SJCRH30 (cell line): ENCODE measurements at regions not wholly inside any gene's neighbourhood (a gene's known extent, or its start where the extent isn't known, plus 50 kb on each side); places are given as distances from the start of the nearest gene placed in this dataset.

ENCODE experiments used
- DNase-seq, 2 experiments: peaks; one replicate each; pipeline ENCODE4 v3.0.0-alpha.2; 2015 to 2020
- H3K27ac ChIP-seq: fragments of 250-450 bp; sonication (Bioruptor Pico); 2 replicates; pipeline ENCODE4 v1.5.1; 2020; ENCODE audit warnings: mild to moderate bottlenecking, moderate library complexity
- H3K27me3 ChIP-seq: fragments of 250-450 bp; sonication (Bioruptor Pico); 2 replicates; pipeline ENCODE4 v1.5.1; 2020; ENCODE audit warnings: mild to moderate bottlenecking, moderate library complexity
- H3K36me3 ChIP-seq: fragments of 250-450 bp; sonication (Bioruptor Pico); 2 replicates; pipeline ENCODE4 v1.5.1; 2020; ENCODE audit warnings: mild to moderate bottlenecking, moderate library complexity
- H3K4me1 ChIP-seq: fragments of 250-450 bp; sonication (Bioruptor Pico); 2 replicates; pipeline ENCODE4 v1.5.1; 2020; ENCODE audit warnings: mild to moderate bottlenecking, moderate library complexity
- H3K4me3 ChIP-seq: fragments of 250-450 bp; sonication (Bioruptor Pico); 2 replicates; pipeline ENCODE4 v1.5.1; 2020; ENCODE audit warnings: mild to moderate bottlenecking, moderate library complexity
- H3K9me3 ChIP-seq: fragments of 250-450 bp; sonication (Bioruptor Pico); replicated peaks from 2 replicates; pipeline ENCODE4 v1.5.1; 2020; ENCODE audit warnings: mild to moderate bottlenecking, moderate library complexity

DNA sequence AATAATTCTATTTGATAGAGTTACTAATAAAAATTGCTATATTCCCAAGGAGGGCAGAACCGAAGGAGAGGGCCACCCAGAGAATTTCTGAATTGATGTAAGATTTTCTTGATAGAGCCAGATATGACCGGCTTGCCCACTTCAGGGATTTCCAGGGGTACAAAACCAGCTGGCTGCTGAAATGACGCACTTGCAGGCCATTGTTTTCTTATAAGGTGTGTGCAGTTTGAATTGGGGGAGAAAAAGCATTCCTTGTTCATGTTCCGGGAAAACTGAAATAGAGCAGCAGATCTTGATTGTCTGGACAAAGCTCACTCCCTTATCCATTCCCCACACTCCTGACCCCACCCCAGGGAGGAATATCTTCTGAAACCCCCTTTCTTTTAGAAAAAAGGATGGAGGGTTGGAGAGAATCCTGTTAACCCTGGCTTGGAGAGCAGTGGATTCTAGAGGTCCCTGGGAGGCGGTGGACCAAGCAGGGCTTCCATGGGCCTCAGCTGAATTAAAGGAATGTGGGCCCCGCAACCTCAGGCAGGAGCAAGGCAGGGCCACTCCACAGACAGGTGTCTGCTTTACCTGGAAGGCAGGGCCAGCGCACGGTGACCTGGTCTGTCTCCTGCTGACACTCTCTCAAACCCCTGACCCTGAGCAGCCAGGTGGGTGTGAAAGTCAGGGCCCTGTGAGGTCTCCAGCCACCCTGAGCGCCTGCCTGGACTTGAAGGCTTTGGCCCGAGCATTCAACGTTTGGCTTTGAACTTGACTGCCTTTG lies 96.4 kb downstream of the TMEM170B start:
- no peak for DNase-seq
- Histone ChIP-seq H3K9me3 (no peaks in the 10 kb centered on the region), H3K27me3 (no peaks in the 10 kb centered on the region), H3K36me3 (no peaks in the 10 kb centered on the region), H3K4me1 (peaks cover 3% of the 10 kb centered on the region; the same call in 1 of the 2 replicates), H3K27ac (no peak overlapping the region), H3K4me3 (no peak overlapping the region)

DNA sequence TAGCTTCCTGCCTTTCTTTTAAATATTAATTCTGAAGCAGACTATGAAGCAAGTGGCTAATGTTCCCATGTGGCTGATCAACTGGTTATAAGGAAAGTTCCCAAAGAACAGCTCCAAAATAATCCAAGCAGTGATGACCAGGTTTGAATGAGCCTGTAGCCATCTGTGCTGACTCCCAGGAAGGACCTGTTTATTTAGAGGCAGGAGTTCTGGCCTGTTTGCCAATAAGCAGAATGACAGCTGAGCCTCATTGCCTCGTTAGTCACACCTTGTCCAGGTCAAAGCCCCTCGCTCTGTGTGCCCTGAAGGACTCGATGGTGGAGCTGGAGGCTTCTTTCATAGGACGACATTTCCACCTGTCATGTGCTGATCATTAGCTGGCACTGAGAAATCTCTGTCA lies 97.4 kb downstream of the TMEM170B start:
- Histone ChIP-seq H3K27me3 (no peaks in the 10 kb centered on the region), H3K9me3 (no peaks in the 10 kb centered on the region)

DNA sequence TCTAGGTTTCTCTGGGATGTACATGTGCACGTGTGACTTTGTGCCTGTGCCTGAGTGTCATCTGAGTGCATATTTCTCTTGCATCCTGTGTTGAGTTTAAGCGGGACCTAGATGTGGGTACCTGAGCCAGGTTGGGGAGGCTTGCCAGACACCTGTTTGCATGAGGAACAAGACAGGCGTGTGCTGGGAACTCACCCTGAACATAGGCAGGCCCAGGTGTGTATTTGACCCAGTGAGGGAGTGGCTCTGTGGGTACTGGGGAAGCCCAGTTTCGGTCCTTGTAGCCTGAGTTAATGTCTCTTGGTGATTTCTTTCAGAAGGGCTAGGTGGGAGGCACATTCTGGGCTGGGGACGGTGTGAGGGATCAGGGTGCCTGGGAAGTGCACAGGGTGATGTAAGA lies 98.6 kb downstream of the TMEM170B start:
- Histone ChIP-seq H3K9me3 (no peaks in the 10 kb centered on the region), H3K36me3 (no peaks in the 10 kb centered on the region), H3K27me3 (no peaks in the 10 kb centered on the region), H3K4me1 (peaks cover 3% of the 10 kb centered on the region; the same call in 1 of the 2 replicates), H3K4me3 (no peak overlapping the region), H3K27ac (no peak overlapping the region)
- no peak for DNase-seq

More for the DNA sequence above, 97.4 kb downstream of the TMEM170B start:
- no peak overlapping the region for H3K27ac ChIP-seq
- peaks cover 3% of the 10 kb centered on the region; the same call in 1 of the 2 replicates for H3K4me1 ChIP-seq
- H3K36me3 ChIP-seq: no peaks in the 10 kb centered on the region
- no peak for DNase-seq
- H3K4me3 ChIP-seq: no peak overlapping the region

- Histone ChIP-seq H3K4me1 (no peaks in the 10 kb centered on the region), H3K36me3 (no peaks in the 10 kb centered on the region), H3K27me3 (no peaks in the 10 kb centered on the region), H3K4me3 (no peak overlapping the region), H3K9me3 (no peaks in the 10 kb centered on the region), H3K27ac (no peak overlapping the region)
- no peak for DNase-seq
Observed at GRCh38 chr6:11637266-11637665, 99.7 kb downstream of the TMEM170B start.

GRCh38 chr6:11639376-11640235 lies 102.1 kb downstream of the TMEM170B start:
- H3K27ac ChIP-seq: no peak overlapping the region
- DNase-seq: no peak
- no peaks in the 10 kb centered on the region for H3K27me3 ChIP-seq

GRCh38 chr6:11640486-11640885 lies 102.9 kb downstream of the TMEM170B start:
- no peak for DNase-seq
- Histone ChIP-seq H3K4me1 (no peaks in the 10 kb centered on the region), H3K27me3 (no peaks in the 10 kb centered on the region), H3K4me3 (no peak overlapping the region), H3K36me3 (no peaks in the 10 kb centered on the region), H3K27ac (no peak overlapping the region), H3K9me3 (no peaks in the 10 kb centered on the region)

More at GRCh38 chr6:11639376-11640235, 102.1 kb downstream of the TMEM170B start:
- no peaks in the 10 kb centered on the region for H3K9me3 ChIP-seq
- H3K4me3 ChIP-seq: no peak overlapping the region
- H3K4me1 ChIP-seq: no peaks in the 10 kb centered on the region
- H3K36me3 ChIP-seq: no peaks in the 10 kb centered on the region

- Histone ChIP-seq H3K4me1 (no peaks in the 10 kb centered on the region), H3K36me3 (no peaks in the 10 kb centered on the region), H3K27me3 (no peaks in the 10 kb centered on the region), H3K27ac (no peak overlapping the region), H3K9me3 (no peaks in the 10 kb centered on the region), H3K4me3 (no peak overlapping the region)
- DNase-seq: no peak
Observed at GRCh38 chr6:11644071-11644470, 106.5 kb downstream of the TMEM170B start.

DNA sequence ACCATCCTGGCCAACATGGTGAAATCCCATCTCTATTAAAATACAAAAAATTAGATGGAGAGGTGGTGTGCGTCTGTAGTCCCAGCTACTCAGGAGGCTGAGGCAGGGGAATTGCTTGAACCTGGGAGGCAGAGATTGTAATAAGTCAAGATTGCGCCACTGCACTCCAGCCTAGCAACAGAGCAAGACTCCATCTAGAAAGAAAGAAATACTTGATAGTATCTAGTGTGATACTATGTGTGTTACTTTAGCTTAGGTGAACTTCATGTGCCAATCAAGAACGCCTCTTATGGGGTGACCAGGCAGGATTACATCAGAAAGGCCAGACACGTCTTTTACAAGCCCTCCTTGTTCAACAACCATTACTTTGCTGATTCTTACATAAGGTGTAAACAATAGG lies 107.1 kb downstream of the TMEM170B start:
- Histone ChIP-seq H3K27ac (no peak overlapping the region), H3K9me3 (no peaks in the 10 kb centered on the region), H3K4me1 (no peaks in the 10 kb centered on the region), H3K4me3 (no peak overlapping the region), H3K36me3 (no peaks in the 10 kb centered on the region), H3K27me3 (no peaks in the 10 kb centered on the region)
- no peak for DNase-seq

GRCh38 chr6:11645016-11645415 lies 107.5 kb downstream of the TMEM170B start:
- Histone ChIP-seq H3K4me3 (no peak overlapping the region), H3K36me3 (no peaks in the 10 kb centered on the region), H3K27ac (no peak overlapping the region), H3K27me3 (no peaks in the 10 kb centered on the region), H3K4me1 (no peaks in the 10 kb centered on the region), H3K9me3 (no peaks in the 10 kb centered on the region)
- DNase-seq: no peak

DNA sequence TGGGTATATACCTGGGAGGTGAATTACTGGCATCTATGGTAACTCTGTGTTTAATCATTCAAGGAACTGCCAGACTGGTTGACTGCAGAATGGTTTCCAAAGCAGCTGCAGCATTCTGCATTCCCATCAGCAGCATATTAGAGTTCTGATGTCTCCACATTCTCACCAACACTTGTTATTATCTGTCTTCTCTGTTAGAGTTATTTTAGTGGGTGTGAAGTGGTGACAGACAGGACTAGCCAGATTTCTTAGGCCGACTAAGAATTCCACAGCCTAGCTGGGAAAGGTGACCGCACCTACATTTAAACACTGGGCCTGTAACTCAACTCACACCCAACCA lies 110.9 kb downstream of the TMEM170B start:
- peaks cover 9% of the 10 kb centered on the region for H3K4me1 ChIP-seq

DNA sequence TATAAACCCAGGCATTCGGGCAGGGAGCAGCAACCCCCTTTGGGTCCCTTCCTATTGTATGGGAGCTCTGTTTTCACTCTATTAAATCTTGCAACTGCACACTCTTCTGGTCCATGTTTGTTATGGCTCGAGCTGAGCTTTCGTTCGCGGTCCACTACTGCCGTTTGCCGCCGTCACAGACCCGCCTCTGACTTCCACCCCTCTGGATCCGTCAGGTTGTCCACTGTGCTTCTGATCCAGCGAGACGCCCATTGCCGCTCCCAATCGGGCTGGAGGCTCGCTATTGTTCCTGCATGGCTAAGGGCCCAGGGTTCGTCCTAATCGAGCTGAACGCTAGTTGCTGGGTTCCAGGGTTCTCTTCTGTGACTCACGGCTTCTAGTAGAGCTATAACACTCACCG lies 111.3 kb downstream of the TMEM170B start:
- H3K27me3 ChIP-seq: no peaks in the 10 kb centered on the region
- H3K4me3 ChIP-seq: no peak overlapping the region
- no peaks in the 10 kb centered on the region for H3K36me3 ChIP-seq
- peaks cover 14% of the 10 kb centered on the region for H3K4me1 ChIP-seq
- no peaks in the 10 kb centered on the region for H3K9me3 ChIP-seq
- H3K27ac ChIP-seq: no peak overlapping the region
- DNase-seq: no peak

More for the DNA sequence above, 110.9 kb downstream of the TMEM170B start:
- H3K4me3 ChIP-seq: no peak overlapping the region
- no peak overlapping the region for H3K27ac ChIP-seq
- H3K9me3 ChIP-seq: no peaks in the 10 kb centered on the region
- DNase-seq: no peak
- no peaks in the 10 kb centered on the region for H3K27me3 ChIP-seq
- H3K36me3 ChIP-seq: no peaks in the 10 kb centered on the region

DNA sequence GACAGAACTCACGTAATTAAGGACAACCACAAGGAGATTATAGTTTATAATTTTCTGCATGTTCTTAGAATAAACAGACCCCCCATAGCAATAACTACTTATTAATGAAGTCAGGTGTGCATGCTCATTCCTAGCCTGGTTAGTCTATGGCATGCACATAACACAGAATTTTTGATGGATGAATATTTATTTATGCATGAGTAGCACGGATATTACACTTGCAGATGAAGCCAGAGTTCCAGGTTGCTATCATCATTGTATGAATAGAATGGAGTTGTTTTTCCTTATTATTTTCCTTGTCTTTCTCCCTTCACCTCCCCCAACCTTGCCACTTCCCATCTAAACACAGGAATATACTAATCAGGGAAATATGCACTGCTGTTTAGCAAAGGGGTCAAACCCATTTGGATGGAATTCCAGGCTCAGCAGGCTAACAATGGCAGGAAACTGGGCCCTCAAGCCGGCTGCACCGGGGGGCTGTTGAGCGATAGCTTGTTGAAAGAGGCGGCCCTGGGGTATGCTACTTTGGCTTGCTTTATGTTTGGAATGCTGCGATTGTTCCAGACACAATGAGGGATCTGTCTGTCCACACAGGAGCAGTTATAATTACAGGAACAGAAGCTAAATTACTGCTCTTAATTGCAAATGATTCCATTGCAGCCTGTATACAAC lies 112.6 kb downstream of the TMEM170B start:
- no peak overlapping the region for H3K4me3 ChIP-seq
- no peaks in the 10 kb centered on the region for H3K36me3 ChIP-seq
- H3K4me1 ChIP-seq: peaks cover 22% of the 10 kb centered on the region
- peak in 1 of 2 experiments; percentile 19 for DNase-seq
- H3K27me3 ChIP-seq: no peaks in the 10 kb centered on the region
- H3K9me3 ChIP-seq: no peaks in the 10 kb centered on the region
- peak overlapping the region; percentile 30 for H3K27ac ChIP-seq

DNA sequence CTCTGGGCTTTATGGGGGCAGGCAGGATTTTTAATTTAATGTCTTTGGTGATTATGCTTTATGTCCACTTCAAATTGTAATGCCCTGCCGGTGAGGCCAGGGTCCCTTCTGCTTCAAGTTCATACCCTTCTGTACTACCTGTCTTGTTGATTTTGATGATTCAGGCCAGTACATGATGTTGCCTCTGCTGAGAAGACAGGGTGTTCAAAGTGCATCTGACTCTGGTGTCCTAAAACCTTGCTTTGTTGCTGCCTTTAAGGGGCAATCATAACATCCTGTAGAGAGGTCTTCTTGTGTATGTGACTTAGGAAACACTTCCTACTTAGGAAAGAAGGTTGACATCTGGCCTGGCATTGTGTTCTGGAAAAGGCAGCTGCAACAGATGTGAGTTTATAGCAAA lies 113.2 kb downstream of the TMEM170B start:
- Histone ChIP-seq H3K4me1 (peaks cover 22% of the 10 kb centered on the region), H3K36me3 (no peaks in the 10 kb centered on the region), H3K9me3 (no peaks in the 10 kb centered on the region), H3K27me3 (no peaks in the 10 kb centered on the region), H3K27ac (peak overlapping the region; percentile 30), H3K4me3 (no peak overlapping the region)
- no peak for DNase-seq

DNA sequence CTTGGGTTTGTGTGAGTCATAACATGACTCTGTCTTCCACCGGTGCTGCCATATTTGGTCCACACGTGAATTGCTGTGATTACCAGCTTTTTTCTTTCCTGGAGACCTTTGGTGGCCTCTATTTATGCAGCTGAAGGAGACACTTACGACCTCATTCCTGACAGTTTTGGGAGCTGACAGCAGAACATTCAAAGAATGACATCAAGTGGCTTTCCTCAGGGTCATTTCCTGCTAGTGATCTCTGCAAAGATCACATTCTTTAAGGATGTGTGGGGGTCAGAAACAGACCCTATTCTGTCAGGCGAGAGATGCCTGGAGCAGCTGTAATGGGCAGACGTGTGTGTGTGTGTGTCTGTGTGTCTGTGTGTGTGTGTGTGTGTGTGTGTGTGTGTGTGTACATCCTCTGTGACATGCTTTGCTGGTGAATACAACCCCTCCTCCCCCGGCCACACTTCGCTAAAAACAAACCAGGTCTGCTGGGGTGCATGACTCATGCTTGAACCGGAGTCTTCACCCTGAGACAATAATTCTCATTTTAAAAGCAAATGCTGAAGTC lies 115.6 kb downstream of the TMEM170B start:
- Histone ChIP-seq H3K36me3 (no peaks in the 10 kb centered on the region), H3K27ac (peak overlapping the region; percentile 39), H3K4me1 (peaks cover 22% of the 10 kb centered on the region), H3K9me3 (no peaks in the 10 kb centered on the region), H3K4me3 (no peak overlapping the region), H3K27me3 (no peaks in the 10 kb centered on the region)
- peak; percentile 63 to 72 for DNase-seq

- Histone ChIP-seq H3K9me3 (no peaks in the 10 kb centered on the region), H3K4me3 (no peak overlapping the region), H3K27me3 (no peaks in the 10 kb centered on the region), H3K36me3 (no peaks in the 10 kb centered on the region), H3K4me1 (peaks cover 22% of the 10 kb centered on the region), H3K27ac (no peak overlapping the region)
- no peak for DNase-seq
Observed at GRCh38 chr6:11654876-11655275, 117.3 kb downstream of the TMEM170B start.
